Common myeloid progenitor, CD34-positive (primary cell): ENCODE measurements at regions not wholly inside any gene's neighbourhood (a gene's known extent, or its start where the extent isn't known, plus 50 kb on each side); places are given as distances from the start of the nearest gene placed in this dataset.

Experiments used
- CTCF ChIA-PET: fragments of 350-600 bp; sonication (Branson Sonifier 250); formaldehyde crosslinking; loops from one replicate; lab custom pipeline; 2021; ENCODE audit warnings: antibody characterized with exemption; lab: Charles Lee
- POLR2A ChIA-PET: fragments of 350-600 bp; sonication (Branson Sonifier 250); formaldehyde crosslinking; loops from one replicate; lab custom pipeline; 2021; ENCODE audit warnings: antibody characterized with exemption; lab: Charles Lee
- DNase-seq, 3 donors: peaks; one replicate each; pipeline versions ENCODE4 v3.0.0 to v3.0.0-alpha.2; 2013
- H3K27ac ChIP-seq, 2 experiments: 1 replicate in 1 of 2; 2 replicates in 1 of 2; pipeline ENCODE4 v1.7.0; 2013; ENCODE audit warnings: inconsistent platforms in 2 of 2, low read length in 2 of 2, mild to moderate bottlenecking in 2 of 2, low read depth in 1 of 2, moderate library complexity in 1 of 2; ENCODE audit not compliant: severe bottlenecking in 2 of 2, insufficient read depth in 1 of 2, poor library complexity in 1 of 2
- H3K27me3 ChIP-seq, 5 experiments: replicated peaks in 2 of 5; 1 replicate in 3 of 5; 2 replicates in 2 of 5; pipeline versions ENCODE4 v1.6.1 to v1.7.0; 2013; ENCODE audit warnings: low read length in 4 of 5, mild to moderate bottlenecking in 2 of 5, moderate library complexity in 2 of 5, inconsistent platforms in 1 of 5; ENCODE audit not compliant: insufficient read depth in 5 of 5, control insufficient read depth in 4 of 5
- H3K36me3 ChIP-seq, 4 experiments: 1 replicate in 2 of 4; 2 replicates in 2 of 4; pipeline versions ENCODE4 v1.6.1 to v1.7.0; 2013; ENCODE audit warnings: low read length in 3 of 4, control low read depth in 1 of 4, mild to moderate bottlenecking in 1 of 4; ENCODE audit not compliant: control insufficient read depth in 4 of 4, insufficient read depth in 4 of 4
- H3K4me1 ChIP-seq, 4 experiments: 1 replicate in 3 of 4; 2 replicates in 1 of 4; pipeline versions ENCODE4 v1.6.1 to v1.7.1; 2013; ENCODE audit warnings: low read length in 3 of 4, mild to moderate bottlenecking in 3 of 4, control low read depth in 1 of 4, inconsistent platforms in 1 of 4, moderate library complexity in 1 of 4; ENCODE audit not compliant: control insufficient read depth in 4 of 4, insufficient read depth in 4 of 4; ENCODE audit errors: control extremely low read depth in 1 of 4
- H3K4me3 ChIP-seq, 7 experiments: 1 replicate in 4 of 7; 2 replicates in 3 of 7; pipeline versions ENCODE4 v1.5.1 to v1.7.0; 2013; ENCODE audit warnings: mild to moderate bottlenecking in 7 of 7, low read length in 6 of 7, moderate library complexity in 6 of 7, inconsistent platforms in 2 of 7, low read depth in 2 of 7, control low read depth in 1 of 7; ENCODE audit not compliant: insufficient read depth in 4 of 7, control insufficient read depth in 1 of 7; ENCODE audit errors: extremely low read depth in 1 of 7
- H3K9me3 ChIP-seq, 5 experiments: 1 replicate in 4 of 5; 2 replicates in 1 of 5; pipeline versions ENCODE4 v1.6.1 to v1.7.1; 2013; ENCODE audit warnings: low read length in 4 of 5, mild to moderate bottlenecking in 2 of 5, inconsistent platforms in 1 of 5, low read depth in 1 of 5, moderate library complexity in 1 of 5; ENCODE audit not compliant: control insufficient read depth in 4 of 5, insufficient read depth in 2 of 5; ENCODE audit errors: control extremely low read depth in 1 of 5
- WGBS: methylation state at CpG from one replicate; pipeline ENCODE4 v1.1.5; 2013; ENCODE audit not compliant: insufficient coverage; 5-methylcytosine and 5-hydroxymethylcytosine counted together

GRCh38 chr14:29521526-29522137 lies 406.0 kb downstream of the PRKD1 start:
- no peak overlapping the region for H3K27ac ChIP-seq
- WGBS = 58% methylated on average over 2 of the region's 2 CpGs
- DNase-seq = no peak
- ChIA-PET CTCF (no interaction called here), POLR2A (no interaction called here)
- no peaks in the 10 kb centered on the region for H3K4me1 ChIP-seq
- no peaks in the 10 kb centered on the region for H3K27me3 ChIP-seq
- H3K9me3 ChIP-seq = peaks cover 0 to 6% (median 0%) of the 10 kb centered on the region in 5 experiments
- H3K4me3 ChIP-seq = no peak overlapping the region
- no peaks in the 10 kb centered on the region for H3K36me3 ChIP-seq
